Peyer's patch (tissue), 4 donors: ENCODE measurements at regions not wholly inside any gene's neighbourhood (a gene's known extent, or its start where the extent isn't known, plus 50 kb on each side); places are given as distances from the start of the nearest gene placed in this dataset.

ENCODE experiments used
- CTCF ChIP-seq, 6 experiments: fragments of 450-650 bp in 4 of 6; fragments of 200-600 bp in 2 of 6; sonication (generic) in 1 of 6; IDR thresholded peaks; one replicate each; pipeline ENCODE4 v1.5.1; 2017 to 2019; ENCODE audit warnings: antibody characterized with exemption in 6 of 6, mild to moderate bottlenecking in 3 of 6, moderate library complexity in 1 of 6
- POLR2A ChIP-seq, 2 donors: fragments of 450-650 bp; IDR thresholded peaks; one replicate each; pipeline ENCODE4 v1.5.1; 2017; ENCODE audit warnings: antibody characterized with exemption in 2 of 2, mild to moderate bottlenecking in 2 of 2, moderate library complexity in 2 of 2

- TF ChIP-seq CTCF (IDR thresholded peaks at IDR 0.05) (no peak), POLR2A (IDR thresholded peaks at IDR 0.05) (no peak)
These were observed 260.9 kb downstream of the TENT5A start for GRCh38 chr6:81491454-81492101.
